GM21390 (cell line): ENCODE measurements at regions not wholly inside any gene's neighbourhood (a gene's known extent, or its start where the extent isn't known, plus 50 kb on each side); places are given as distances from the start of the nearest gene placed in this dataset.
"Not testable (repeated sequence)": the region's sequence is repeated elsewhere in the genome, so short reads cannot be mapped to it uniquely, and the experiment has no call there.

ENCODE experiments used
- ATAC-seq: cut with Tn5 transposase; IDR thresholded peaks from one replicate; pipeline ENCODE4 v1.9.1; 2021; ENCODE audit not compliant: unreplicated experiment

DNA sequence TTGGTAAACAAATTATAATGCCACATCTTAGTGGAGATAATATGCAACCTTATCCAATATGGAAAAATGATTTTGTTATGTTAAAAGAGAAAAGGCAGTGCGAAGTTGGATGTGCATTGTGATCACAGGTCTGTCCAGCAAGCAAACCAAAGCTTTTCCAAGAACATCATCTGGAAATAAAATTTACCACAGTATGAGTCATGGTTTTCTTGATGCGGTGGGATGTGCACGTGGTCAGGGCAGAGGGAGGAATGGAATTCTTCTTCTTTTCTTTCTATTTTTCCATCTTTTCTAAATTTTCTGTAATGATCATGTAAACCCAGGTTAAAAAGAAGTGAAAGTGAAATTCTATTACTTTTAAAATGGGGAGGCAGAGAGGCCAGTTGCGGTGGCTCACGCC is 169.8 kb downstream of the C11orf91 start:
- ATAC-seq = no peak

DNA sequence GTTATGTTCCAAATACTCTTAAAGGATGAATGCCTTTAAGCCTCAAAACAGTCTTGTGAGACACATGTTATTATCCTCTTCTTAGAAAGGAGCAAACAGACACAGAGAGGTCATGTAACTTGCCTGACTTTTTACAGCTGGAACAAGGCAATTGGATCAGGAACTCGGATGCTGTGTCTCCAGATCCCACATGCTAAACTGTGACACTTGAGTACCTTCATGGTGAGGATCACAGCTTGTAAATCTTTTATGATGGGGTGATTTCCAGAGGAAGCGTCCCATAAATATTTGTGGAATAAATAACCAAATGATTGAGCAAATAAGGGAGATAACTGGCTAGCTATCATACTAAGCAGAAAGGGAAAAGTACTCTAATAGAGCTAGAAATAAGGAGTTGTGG is 171.2 kb downstream of the C11orf91 start:
- ATAC-seq = no peak

DNA sequence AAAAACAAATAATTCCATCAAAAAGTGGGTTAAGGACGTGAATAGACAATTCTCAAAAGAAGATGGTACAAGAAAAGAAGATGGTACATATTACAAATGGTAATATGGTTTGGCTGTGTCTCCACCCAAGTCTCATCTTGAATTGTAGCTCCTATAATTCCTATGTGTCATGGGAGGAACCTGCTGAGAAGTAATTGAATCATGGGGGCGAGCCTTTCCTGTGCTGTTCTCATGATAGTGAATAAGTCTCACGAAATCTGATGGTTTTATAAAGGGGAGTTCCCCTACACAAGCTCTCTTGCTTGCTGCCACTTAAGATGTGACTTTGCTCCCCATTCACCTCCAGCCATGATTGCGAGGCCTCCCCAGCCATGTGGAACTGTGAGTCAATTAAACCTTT is 172.9 kb downstream of the C11orf91 start:
- ATAC-seq = not testable (repeated sequence)

DNA sequence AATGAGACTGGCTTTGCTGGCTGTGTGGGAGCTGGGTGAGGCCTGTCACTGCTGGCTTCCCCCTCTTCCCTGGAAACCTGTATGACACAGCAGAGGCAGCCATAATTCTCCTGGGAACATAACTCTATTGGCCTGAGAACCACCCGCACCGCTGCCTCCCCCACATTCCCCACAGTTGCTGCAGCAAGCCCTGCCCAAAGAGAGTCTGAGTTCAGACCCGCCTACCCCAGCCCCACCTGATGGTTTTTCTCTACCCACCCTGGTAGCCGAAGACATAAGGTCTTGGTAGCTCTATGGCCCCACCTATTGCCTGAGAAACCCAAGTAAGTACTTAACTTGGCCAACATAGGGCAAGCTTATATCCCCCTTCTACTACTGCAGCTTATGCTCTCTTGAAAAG is 174.8 kb downstream of the C11orf91 start:
- no peak for ATAC-seq

DNA sequence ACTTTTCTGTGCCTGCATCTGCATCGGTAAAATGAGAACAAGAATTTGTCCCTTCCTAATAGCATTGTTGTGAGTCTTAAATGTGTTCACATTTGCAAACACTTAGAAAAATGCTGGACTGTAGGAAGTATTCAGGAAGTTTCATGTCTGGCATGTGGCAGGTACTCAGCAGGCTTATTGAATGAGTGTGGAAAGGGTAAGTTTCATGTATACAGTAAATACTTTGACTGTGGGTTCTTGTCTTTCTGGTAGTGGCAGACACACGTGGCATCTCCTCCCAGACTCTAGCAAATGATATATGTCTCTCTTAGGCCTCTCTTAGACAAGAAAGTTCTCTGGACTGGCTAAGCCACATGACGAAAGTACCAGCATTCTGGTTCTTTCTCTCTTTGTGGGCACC is 179.2 kb downstream of the C11orf91 start:
- no peak for ATAC-seq

DNA sequence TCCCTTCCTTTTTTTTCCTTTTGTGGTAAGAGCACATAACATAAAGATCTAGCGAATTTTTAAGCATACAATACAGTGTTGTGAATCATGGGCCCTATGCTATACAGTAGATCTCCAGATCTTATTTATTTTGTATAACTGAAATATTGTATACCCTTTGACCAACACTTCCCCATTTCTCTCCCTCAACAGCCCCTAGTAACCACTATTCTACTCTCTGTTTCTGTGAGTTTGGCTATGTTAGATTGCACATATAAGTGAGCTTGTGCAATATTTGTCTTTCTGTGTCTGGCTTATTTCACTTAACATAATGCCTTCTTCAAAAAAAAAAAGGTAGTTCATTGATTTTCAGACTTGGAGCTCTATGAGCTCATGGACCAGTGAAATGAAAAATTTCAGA is 180.5 kb downstream of the C11orf91 start:
- no peak for ATAC-seq

DNA sequence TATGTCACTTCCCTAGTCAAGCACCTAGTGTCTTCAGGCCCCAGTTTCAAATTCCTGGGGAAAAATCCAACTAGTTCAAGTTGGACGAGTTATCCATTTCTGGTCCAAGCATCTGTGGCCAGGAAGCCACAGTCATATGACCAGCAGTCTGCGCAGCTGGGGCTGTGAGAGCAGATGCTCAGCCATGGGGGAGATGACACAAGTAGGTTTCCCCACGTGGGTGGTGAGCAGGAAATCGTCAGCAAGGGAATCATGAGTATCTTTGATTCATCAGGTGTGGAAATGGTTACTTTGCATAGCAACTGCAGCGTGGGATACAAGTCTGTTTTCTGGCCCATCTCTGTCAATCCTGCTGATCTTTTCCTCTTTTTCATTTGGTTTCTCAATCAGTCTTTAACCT is 185.3 kb downstream of the C11orf91 start:
- no peak for ATAC-seq

DNA sequence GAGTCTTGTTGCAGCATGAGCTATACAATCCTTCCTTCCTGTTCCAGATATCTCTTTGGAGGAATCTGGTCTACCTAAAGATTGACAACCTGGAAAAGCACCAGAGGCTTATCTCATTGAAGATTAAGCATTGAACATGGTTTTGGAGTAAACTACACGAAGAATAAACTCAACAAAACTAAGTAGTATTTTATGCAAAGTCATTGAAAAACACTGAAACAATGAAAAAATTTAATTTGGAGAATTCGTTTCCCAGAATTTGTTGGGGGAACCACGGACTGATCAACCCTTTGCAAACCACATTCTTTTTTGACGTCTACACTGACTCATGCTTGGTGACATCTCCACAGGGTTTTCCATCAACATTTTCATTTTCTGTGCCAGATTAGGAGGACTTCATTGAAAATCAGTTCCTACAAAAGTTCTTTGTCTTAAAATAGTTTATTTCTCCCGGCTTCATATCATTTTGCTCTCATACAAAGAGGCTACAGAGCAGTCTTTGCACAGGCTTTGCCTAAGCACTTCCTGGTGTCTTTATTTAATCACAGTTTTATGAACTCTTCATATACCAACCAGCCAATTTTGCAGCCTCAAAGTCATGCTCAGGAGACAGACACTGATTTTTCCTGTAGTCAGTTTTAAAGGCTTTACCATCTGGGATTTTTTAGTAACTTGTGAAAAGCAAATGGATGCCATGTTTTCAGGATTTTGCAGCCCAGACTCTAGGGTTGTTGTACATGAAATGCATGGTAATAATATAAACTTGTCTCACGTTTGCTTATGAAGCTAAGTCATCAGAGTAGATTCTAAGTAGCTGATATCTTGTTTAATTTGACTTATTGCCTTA is 186.3 kb downstream of the C11orf91 start:
- no peak for ATAC-seq

DNA sequence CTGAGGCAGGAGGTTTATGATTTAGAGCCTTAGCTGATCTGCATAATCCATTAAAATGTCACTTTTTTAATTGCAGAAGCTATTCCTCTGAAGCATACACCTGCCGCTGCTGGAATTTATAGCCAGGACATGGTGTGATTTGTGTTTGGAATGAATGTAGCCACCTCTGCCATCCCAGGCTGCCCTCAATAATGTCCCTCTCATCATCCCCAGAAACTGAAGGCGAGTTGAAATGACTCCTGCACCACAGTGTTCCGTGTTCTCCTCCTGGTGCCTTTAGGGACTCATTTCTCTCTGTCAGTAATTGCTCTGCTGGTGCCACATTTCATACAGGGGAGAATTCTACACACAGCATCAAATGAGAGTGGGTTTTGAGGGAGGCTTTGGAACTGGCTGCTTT is 191.0 kb downstream of the C11orf91 start:
- ATAC-seq = no peak

DNA sequence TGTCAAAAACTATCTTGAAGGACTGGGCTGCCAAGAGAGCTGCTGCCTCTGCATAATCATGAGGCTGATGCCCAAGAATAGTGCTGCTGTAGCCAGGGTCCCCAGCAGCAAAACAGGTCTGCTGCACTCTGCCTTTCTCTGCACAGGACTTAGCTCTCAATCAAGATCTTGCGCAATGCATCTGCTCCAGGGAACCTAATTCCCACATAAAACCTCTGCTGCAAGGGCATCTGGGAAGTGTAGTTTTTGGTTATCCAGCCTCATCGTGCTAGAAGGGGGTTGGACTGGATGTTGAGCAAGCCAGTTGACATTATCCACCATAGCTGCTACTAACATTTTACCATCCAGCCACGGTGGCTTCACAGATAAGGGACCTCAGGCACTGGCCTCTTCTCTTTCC is 192.7 kb downstream of the C11orf91 start:
- ATAC-seq = no peak

DNA sequence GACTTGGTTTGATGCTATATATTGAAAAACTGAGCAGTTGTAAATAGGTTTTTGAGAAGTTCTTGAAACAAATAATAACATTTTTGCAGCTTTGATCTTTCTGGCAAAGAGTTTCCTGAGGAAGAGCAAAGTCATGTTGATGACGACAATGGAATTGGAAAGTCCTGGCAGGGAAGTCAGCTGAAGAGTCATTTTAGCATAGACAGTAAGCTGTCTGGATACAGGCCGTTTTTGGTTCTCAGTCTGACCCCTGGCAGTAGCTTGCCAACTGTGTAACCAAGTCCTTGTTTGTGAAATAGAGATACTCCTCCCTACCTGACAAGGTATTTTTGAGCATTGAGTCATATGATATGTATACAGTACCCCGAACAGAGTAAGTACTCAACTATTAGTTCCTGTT is 193.3 kb downstream of the C11orf91 start:
- ATAC-seq = no peak

DNA sequence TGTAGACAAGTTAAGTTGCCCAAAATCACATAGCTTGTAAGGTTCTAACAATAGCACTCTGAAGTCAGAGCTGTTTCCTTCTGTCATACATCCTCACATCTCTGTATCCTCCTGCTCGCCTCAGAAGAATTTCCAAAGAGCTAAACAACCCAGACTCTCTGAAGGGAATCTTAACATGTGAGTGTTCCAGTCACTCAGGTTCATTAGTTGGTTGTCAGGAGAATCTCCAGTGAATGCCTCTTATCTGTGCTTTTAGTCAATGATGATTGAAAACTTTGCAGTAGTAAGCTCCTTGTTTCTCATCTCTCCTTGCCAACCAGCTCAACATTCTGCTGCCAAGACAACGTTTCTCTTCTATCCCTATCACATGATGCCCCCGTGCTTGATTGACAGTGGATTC is 195.5 kb downstream of the C11orf91 start:
- ATAC-seq = no peak

DNA sequence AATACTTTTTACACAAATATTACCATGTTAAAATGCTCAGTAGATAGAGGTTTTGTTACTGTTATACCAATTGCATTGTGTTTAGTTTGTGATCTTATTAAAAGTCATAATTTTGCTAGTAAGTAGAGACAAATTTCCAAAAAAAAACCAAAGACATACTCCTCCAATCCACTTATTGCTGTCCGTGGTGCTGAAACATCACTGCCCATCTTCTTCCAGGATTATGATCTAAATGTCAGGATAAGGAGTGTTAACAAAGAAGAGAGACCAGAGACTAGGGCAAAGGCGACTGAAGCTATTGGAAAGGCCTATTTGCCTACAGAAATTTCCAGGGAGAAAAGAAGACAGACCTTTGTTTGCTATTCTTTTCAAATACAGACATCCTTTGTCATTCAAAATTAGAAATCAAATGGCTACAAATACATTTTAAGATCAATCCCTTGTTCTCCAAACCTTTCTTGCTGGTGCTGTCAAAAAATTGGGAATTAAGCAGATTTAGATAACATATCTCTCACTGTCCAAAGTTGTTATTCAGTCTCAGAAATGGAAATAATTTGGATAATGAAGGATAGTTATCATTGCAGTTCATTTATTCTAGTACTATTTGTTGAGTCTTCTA is 199.7 kb downstream of the C11orf91 start:
- no peak for ATAC-seq

DNA sequence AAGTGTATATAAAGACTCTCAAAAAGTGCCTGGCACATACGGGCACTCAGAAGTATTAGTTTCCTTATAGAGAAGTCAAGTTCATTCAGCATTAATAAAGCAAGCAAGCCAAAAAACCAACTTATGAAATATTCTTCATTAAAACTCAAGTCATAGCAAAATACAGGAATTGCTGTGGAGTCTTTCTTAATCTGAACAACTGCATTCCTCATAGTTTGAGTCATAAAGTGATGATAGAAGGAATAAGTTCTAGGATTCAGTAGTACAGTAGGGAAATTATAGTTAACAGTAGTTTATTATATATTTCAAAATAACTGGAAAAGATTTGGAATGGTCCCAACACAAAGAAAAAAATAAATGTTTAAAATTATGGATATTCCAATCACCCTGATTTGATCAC is 200.3 kb downstream of the C11orf91 start:
- no peak for ATAC-seq

DNA sequence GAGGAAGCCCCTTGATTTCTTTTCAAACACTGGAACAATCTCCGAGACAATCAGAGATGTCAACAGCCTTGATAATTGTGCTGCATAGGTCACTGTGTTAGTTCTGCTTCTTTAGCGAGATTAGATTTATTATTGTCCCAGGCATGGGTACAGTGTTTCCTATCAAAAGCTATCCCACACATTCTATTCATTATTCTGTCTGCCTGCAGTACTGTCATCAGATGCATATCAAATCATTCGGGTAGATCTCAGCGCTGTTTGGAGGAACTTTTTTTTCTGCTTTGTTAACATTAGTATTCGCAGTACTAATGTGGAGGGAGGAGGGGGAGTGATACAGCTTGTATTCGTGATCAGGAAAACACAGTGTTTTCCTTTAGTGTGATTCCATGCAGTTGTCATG is 208.0 kb downstream of the C11orf91 start:
- ATAC-seq = no peak

DNA sequence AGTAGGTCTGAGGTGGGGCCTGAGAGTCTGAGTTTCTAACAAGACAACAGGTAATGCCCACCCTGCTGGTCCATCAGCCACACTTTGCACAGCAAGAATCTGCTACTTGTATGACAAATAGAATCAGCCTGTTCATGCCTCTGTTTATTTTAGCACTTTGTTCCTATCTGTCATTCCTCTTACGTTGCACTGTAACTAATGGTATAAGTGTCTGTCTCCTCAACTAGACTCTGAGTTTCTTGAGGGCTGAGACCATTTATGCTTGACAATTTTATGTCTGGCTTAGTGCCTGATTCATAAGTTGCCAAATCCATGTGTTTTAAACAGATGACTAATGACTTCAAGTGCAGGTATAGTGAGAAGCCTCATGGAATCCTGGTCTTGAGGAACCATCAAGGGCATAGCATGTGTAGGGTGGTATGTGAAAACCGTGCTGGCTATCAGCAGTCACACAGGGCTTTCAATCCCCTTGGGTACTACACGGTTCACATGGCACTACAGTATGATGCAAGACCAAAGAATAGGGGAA is 209.7 kb downstream of the C11orf91 start:
- no peak for ATAC-seq

DNA sequence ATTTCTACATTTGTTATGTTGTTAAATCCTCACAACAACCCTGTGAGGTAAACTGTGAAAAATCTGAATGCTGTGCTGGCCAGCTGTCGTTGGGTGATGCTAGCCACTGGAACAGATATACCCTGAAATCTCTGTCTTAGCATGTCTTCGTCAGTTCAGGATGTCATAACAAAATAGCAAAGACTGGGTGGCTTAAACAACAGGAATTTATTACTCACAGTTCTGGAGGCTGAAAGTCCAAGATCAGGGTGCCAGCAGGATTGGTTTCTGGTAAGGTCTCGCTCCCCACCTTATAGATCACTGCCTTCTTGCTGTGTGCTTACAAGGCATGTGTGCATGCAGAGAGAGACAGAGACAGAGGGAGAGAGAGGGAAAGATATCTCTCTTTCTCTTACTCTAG is 211.7 kb downstream of the C11orf91 start:
- no peak for ATAC-seq

DNA sequence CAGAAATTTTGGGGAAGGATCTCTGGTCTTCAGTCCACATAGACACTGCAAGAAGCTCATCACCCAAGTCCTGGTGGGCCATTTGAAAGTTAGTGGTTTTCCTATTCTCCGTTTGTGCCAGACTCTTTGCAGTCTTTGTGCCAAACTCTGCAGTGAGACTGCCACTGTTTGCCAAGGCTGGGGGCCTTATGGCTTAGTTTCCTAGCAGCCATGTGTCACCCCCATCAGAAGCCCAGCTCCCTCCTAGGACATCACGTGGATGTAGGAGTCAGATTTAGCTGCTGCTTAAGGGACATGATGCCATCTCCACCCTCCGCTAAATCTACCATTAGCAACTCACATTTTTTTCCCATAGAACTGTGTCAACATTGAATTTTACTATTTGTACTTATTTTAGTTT is 220.0 kb downstream of the C11orf91 start:
- ATAC-seq = no peak

DNA sequence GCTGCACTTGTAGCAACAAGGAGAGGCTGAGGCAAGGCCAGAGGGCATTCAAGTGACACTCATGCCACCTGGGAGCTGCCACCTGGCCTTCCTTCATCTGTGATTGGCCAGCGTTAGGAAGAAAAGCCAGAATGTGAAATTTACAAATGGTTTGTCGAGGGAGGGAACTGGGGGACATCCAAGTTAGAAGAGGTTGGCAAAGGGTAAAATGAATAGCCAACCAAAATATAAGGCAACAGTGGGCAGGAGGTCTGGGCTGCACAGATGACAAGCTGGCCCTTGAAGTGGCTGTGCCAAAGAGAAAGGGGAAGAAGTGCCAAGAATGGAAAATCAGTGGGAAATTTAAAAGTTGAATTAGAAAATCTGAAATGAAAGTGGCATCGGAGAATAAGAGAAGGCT is 221.4 kb downstream of the C11orf91 start:
- ATAC-seq = no peak

DNA sequence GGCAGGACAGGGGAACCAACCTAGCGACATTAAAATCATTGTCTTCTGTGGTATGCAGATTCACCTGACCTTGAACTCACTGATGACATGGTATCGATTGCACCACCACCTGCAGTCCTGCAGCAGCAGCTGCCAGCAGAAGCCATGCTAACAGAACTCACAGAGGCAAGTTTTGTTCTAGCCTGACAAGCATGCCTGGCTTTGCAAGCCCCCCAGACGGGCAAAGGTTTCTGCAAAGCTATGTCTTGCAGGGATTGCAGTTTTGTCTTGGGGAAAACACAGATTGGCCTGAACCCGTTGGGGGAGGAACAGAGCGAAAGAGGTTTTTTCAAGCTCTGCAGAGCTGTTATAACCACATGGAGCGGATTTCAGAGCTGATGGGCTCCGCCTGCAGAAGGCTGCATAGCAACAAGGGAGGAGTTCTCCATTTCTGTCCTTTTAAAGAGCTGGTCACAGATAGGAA is 221.0 kb downstream of the HIPK3 start:
- ATAC-seq = no peak

DNA sequence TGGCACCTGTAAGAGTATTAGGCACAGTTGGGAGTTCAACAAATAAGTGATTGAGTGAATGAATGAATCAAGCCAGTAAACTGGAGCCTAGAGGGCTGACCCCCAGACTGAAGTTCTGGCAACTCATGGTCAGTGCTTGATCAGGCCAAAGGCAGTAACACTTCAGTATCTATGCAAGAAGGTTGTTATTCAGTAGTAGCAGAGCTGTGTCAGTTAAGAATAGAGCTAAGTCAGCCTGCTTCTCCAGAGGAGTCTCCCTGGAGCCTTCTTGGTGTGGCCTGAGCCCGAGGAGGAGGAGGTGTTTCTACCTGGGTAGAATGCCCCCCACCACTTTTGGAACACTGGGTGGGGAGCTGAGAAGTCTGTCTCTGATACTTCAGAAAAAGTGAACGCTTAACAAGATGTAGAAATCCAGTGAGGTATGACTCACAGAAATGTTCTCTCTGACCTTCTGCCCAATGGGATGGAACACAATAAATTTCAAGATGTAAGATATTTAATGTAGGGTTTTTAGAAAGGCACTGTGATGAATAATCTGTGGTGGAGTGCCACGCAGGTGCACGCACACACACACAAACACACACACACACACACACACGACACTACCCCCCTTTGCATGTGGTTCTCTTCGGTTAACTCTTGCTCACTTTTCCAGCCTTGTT is 219.9 kb downstream of the HIPK3 start:
- ATAC-seq = no peak

DNA sequence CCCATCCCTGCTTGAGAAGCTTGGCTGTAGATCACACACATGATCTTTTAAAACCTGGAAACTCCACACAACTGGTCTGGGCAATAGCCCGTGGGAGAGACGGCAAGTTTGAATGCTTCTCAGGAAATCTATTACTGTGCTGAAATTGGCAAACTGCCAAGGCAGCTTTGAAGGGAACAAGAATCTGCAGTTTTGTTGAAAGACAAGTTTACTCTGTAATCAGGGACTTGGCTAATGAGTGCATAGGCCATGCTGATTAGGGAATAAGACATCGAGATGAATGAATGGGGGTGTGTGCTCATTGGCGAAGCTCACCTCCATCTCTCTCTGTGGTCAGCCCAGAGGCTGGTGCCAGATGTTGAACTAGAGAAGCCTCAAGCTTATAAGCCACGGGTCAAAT is 218.8 kb downstream of the HIPK3 start:
- no peak for ATAC-seq
